ENCODE measurements at regions not wholly inside any gene's neighbourhood (a gene's known extent, or its start where the extent isn't known, plus 50 kb on each side); places are given as distances from the start of the nearest gene placed in this dataset.
"Not testable (repeated sequence)": the region's sequence is repeated elsewhere in the genome, so short reads cannot be mapped to it uniquely, and the experiment has no call there.

DNA sequence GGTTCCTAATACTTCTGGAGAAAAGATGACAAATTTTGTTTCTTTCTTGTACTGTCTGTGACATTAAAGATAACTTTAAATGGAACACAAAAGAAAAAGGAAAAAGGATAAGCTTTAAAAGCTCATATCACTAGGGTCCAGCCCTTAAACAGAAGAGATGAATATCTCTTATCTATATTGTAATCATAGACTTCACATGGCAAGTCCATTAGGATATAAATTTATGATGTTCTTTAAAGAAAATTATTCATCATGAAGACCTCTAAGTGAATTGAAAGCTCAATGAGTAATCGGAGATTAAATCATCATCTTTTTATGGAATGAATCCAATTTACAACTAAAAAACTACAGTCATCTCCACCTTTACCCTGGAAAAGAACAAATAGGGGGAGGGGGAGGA lies 111.6 kb upstream of the SATB2 start:
- no peak for DNase-seq (ENCODE audit: low read depth)

DNA sequence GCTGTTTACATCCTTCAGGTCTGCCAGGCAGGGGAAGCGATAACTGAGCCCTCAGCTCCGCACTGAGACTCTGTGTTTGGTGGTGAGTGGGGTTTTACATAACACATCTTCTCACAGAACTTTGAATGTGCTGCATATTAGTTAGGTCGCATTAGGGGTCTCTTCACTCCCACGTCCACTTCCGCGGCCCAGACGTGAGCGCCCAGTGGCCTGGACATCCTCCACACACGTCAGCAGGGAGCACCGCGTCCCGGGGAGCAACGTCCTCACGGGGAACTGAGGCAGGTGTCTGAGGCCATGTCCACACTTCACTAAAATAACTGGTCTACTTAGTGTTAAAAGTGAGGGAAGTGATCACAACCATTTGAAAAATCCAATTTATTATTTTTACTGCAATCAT lies 100.4 kb upstream of the SATB2 start:
- no peak for DNase-seq (ENCODE audit: low read depth)

DNA sequence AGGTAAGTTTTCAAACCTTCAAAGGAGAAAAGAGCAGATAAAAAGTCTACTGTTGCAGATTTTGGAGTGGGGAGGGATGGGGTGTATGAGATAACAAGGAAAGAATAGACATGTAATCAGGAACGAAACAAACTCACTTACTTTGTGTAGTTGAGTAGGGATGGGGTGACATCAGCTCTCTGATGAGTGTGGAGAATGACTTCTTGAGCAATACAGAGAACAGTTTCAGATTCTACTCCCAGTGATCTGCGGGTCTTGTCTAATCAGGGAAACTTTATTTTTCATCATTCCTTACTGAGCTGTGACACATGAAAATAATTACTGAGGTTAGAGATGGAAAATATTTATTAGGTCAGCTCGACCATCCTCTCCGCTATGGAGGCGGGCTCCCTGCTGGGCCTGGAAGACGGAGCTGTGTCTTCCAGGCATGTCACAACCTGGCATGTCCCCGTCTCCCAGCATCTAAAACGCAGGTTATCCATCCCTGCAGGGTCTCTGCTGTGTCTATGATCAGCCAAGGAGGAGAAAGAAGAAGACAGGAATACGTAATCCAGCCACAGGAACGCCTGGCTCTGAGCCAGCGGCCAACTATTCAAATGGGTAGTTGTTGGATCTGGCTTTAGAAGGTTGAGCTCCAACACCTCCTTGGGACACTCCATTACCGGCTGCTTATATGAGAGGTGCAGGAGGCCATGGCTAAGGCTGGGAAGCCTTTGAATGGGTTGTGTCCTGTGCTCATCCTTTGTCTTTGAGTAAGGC lies 99.0 kb upstream of the SATB2 start:
- DNase-seq (ENCODE audit: low read depth): peak; percentile 9

DNA sequence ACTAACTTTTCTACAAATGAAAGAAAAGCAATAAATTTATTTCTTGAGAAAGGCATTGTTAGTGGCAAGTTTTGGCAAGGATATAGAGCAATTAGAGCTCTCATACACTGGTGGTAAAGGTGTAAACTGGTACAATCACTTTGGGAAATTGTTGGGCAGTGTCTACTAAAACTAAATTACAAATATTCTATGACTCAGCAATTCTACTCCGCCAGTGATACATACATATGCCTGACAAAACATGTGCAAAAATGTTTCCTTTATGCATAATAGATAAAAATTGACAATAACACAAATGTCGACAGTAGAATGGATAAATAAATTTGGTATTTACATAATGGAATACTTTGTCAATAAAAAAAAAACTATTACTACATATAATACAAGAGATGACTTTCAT lies 96.3 kb upstream of the SATB2 start:
- DNase-seq (ENCODE audit: low read depth): no peak

DNA sequence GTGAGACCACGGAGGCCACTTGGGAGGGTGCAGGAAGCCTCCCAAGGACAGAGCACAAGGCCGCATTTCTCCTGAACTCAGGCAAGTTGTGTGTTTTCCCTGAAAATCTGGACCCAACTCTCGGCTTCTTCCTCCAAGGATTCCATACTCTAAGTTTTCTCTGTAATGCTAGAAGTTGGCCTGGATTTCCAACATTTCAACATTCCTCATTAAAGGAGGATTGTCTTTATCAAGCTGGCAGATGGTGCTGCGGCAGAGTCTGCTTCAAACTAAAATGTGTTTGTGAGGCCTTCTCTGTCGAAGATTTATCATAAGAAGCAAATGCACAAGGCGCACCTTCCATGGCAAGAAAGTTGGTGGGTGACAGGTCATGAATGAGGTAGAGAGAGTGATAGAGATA lies 94.4 kb upstream of the SATB2 start:
- no peak for DNase-seq (ENCODE audit: low read depth)

DNA sequence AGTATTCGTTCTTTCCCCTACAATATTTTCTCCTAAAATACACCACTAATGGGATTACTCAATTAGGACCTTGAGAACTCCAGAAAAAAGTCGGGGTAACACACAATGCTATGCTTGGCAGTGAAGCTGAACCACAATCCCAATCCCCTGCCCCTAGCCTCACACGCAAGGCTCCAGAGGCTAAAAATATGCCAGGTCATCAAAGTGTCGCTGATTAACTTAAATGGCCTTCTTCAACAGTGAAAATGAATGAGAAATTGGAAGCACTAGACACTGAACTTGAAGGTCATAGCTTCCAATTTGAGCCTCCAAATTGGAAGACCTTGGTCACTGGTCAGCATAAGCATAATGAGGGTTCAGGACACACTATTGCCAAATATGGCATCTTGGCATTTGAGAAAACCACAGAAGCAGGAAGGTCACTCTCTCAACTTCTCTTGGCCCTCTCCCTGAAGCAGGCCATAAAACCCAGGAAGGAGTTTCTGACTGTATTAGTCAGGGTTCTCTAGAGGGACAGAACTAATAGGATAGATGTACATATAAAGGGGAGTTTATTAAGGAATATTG lies 86.0 kb upstream of the SATB2 start:
- peak; percentile 7 for DNase-seq (ENCODE audit: low read depth)

DNA sequence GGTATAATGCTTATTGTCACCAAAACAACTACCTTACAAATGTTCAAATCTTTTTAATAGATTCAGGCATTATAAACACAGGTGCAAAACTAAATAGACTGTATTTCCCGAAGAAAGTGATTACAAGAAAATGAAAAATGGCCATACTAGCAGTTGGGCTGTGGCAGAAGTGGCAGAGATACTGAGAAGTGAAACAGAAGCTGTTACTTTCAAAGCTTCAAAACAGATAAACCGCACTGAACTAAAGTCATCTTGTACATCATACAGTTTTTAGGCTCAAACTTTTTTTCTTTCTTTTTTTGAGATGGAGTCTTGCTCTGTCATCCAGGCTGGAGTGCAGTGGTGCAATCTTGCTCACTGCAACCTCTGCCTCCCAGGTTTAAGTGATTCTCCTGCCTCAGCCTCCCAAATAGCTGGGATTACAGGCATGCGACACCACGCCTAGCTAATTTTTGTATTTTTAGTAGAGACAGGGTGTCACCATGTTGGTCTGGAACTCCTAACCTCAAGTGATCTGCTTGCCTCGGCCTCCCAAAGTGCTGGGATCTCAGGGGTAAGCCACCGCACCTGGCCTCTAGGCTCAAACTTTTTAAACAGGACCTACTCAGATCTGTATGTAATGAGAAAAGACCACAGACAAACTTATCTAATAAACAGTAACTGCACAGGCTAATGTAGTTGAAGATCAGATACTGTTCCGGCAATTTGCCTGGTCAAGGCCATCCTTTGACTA lies 77.9 kb upstream of the SATB2 start:
- DNase-seq (ENCODE audit: low read depth): no peak

DNA sequence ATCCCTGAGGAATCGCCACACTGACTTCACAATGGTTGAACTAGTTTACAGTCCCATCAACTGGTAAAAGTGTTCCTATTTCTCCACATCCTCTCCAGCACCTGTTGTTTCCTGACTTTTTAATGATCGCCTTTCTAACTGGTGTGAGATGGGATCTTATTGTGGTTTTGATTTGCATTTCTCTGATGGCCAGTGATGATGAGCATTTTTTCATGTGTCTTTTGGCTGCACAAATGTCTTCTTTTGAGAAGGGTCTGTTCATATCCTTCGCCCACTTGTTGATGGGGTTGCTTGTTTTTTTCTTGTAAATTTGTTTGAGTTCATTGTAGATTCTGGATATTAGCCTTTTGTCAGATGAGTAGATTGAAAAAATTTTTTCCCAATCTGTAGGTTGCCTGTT lies 76.1 kb upstream of the SATB2 start:
- DNase-seq (ENCODE audit: low read depth): not testable (repeated sequence)

DNA sequence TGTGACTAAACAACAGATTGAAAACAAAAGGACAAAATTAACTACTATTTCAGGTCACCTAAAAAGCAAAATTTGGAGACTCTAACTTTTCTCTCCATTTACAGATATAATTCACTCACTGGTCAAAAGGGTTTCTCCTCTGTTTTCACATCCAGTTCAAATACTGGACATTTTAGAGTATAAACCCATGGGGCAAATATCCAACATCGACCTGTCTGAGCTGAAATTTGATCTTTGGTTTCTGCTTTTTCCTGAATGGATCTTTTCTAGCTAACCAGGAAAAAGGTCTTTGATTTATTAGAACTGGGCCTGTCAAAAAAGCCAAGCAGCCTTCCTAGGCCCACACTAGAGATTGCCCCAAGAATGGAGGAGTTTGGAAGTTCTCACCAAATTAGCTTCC lies 69.3 kb upstream of the SATB2 start:
- no peak for DNase-seq (ENCODE audit: low read depth)

DNA sequence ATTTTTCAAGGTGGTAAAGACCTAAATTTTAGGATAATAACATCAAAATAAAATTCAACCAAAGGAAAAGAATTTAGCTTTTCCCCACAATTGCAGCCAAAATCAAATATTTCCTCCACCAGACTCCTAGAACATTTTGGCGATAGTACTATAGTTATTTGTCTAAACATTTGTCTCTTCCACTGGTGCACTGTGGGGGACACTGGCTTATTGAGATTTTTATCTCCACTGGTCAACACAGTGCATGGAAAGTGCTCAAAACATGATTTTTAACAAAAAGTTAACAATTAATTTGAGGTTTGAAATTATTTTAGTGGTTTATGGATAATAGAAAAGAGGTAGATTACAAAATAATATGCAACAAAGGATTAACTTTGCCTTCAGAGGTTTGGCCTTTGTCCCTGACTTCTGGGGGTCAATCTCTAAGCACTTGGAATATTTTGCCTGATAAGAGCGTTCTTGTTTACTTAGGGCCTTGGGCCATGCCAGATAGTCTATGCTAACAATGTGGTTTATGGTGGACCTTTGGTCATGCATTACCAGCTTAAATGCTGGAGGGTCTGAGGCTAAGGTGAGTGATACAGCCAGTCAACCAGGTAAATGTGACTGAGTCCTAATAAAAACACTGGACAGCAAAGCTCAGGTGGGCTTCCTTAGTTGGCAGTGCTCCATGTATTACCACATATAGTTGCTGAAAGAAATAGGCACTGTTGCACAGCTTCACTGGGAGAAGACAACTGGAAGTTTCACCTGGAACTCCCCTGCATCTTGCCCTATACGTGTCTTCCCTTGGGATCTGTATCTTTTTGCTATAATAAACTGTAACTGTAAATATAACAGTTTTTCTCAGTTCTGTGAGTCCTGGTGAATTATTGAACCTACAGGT lies 67.2 kb upstream of the SATB2 start:
- no peak for DNase-seq (ENCODE audit: low read depth)

DNA sequence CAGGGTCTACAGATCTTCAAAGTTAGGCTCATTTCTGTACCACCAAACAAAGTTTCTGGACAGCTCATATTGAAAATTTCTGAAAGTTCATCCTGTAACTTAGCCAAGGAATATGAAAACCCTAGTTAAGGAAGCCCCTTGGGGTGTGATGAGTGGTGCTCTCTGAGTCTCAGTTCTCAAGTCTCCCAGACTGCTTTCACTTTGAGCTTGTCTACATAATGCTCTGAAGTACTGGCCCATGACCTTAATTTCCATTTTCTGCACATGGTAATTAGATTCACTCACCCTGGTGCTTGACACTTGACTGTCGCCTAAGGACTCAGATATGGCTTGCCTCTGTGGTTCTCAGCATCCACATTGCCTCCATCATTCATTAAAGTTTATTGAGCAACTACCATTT lies 51.7 kb upstream of the SATB2 start:
- no peak for DNase-seq (ENCODE audit: low read depth)
